Epithelial cell of proximal tubule (primary cell): ENCODE measurements at regions not wholly inside any gene's neighbourhood (a gene's known extent, or its start where the extent isn't known, plus 50 kb on each side); places are given as distances from the start of the nearest gene placed in this dataset.

ENCODE experiments used
- DNase-seq: peaks from one replicate; pipeline ENCODE4 v3.0.0-alpha.2; 2011; ENCODE audit warnings: low read depth
- H3K4me3 ChIP-seq: 2 replicates; pipeline ENCODE4 v1.5.1; 2011; ENCODE audit warnings: low read depth, mild to moderate bottlenecking, low read length
- CTCF ChIP-seq: conservative IDR thresholded peaks from 2 replicates; pipeline ENCODE4 v1.5.1; 2012; ENCODE audit warnings: low read depth, mild to moderate bottlenecking, low read length

DNA sequence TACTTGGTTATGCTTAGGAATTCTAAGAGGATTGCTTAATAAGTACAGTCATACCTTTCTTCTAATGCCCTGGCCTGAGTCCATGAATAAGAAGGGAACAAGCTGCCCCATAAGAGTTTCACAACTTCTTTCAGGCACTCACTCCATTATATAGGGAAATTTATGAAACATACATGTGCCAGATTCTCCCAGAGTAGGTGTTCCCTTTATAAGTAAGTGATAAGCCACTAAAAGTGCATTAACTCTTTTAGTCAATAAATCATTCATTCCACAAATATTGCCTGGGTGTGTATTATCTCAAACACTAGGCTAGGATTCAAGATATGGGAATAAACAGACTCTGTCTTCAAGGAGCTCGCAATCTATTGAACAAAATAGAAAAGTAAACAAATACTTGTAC, 84.5 kb upstream of the RBBP8 start:
- no peak for DNase-seq
- TF ChIP-seq CTCF = no peak
- no peak overlapping the region for H3K4me3 ChIP-seq

GRCh38 chr18:22856870-22857269, 76.3 kb upstream of the RBBP8 start:
- no peak for TF ChIP-seq CTCF
- no peak for DNase-seq
- no peak overlapping the region for H3K4me3 ChIP-seq

DNA sequence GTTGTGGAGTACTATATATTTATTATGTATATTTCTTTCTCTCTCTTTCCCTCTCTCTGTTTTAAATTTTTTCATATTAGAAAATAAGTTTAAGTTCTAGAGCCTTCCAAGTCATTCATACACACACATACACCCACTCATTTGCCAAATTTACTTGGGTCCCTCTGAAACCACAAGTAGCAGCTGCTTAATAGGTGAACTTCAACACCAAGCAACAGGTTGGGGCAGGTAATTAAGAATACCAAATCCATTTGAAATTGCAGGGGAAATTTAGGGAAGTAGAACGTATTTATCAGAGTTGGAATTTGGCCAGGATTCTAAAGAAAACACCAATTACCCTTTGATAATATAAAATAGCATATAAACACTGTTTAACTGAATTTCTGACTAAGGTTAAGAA, 75.0 kb upstream of the RBBP8 start:
- no peak for TF ChIP-seq CTCF
- H3K4me3 ChIP-seq = no peak overlapping the region
- DNase-seq = no peak

- TF ChIP-seq CTCF = no peak
- DNase-seq = no peak
- H3K4me3 ChIP-seq = no peak overlapping the region
These were observed 72.3 kb upstream of the RBBP8 start for GRCh38 chr18:22860807-22861206.

- no peak for TF ChIP-seq CTCF
- H3K4me3 ChIP-seq = no peak overlapping the region
- DNase-seq = no peak
These were observed 67.6 kb upstream of the RBBP8 start for GRCh38 chr18:22865354-22866116.

DNA sequence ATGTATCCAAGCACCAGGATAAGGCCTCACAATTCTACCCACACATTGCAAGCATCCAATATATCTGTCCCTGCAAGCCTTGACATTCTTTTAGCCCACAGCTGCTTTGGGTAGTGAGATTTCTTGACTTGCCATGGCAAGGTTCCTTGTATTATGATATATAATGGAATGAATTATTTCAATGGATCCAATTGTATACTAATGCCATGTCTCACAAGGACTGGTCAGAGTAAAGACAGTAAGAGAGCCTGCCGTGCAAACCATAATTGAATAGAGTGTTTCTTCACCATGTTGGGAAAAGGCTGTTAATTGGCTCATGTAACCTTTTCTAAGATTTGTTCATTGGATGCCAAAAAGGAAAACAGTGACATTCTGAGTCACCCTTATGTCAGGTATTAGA, 64.3 kb upstream of the RBBP8 start:
- no peak for DNase-seq
- TF ChIP-seq CTCF = no peak
- H3K4me3 ChIP-seq = no peak overlapping the region
